Endothelial cell of umbilical vein (primary cell): ENCODE measurements at regions not wholly inside any gene's neighbourhood (a gene's known extent, or its start where the extent isn't known, plus 50 kb on each side); places are given as distances from the start of the nearest gene placed in this dataset.

Experiments
- CTCF ChIP-seq, 2 donors: IDR thresholded peaks; 1 replicate in 1 of 2; 2 replicates in 1 of 2; pipeline ENCODE4 v1.5.1; 2011; ENCODE audit warnings: low read length in 2 of 2, mild to moderate bottlenecking in 2 of 2, moderate library complexity in 2 of 2, control low read depth in 1 of 2, inconsistent platforms in 1 of 2, low read depth in 1 of 2; ENCODE audit not compliant: insufficient read depth in 1 of 2; ENCODE audit errors: extremely low read depth in 1 of 2
- EZH2 ChIP-seq: IDR thresholded peaks from 2 replicates; pipeline ENCODE4 v1.6.1; 2012; ENCODE audit warnings: borderline replicate concordance, low read depth, mild to moderate bottlenecking, moderate library complexity, low read length, inconsistent platforms; ENCODE audit not compliant: severe bottlenecking
- FOS ChIP-seq: IDR thresholded peaks from 2 replicates; pipeline ENCODE4 v1.6.1; 2011; ENCODE audit warnings: mild to moderate bottlenecking, low read length, moderate library complexity, borderline replicate concordance; ENCODE audit not compliant: insufficient read depth
- GATA2 ChIP-seq: IDR thresholded peaks from 2 replicates; pipeline ENCODE4 v1.7.0; 2011; ENCODE audit warnings: low read depth, mild to moderate bottlenecking, moderate library complexity, mixed read lengths, low read length; ENCODE audit not compliant: insufficient read length, insufficient read depth
- JUN ChIP-seq: IDR thresholded peaks from 2 replicates; pipeline ENCODE4 v1.6.1; 2011; ENCODE audit warnings: borderline replicate concordance, low read depth; ENCODE audit not compliant: insufficient read length, insufficient read depth
- MAX ChIP-seq: IDR thresholded peaks from 2 replicates; pipeline ENCODE4 v1.6.1; 2011; ENCODE audit not compliant: insufficient read depth, insufficient read length
- POLR2A ChIP-seq: IDR thresholded peaks from 2 replicates; pipeline ENCODE4 v1.6.1; 2012; ENCODE audit warnings: low read depth, mild to moderate bottlenecking, control low read depth, low read length
- POLR2AphosphoS5 ChIP-seq: IDR thresholded peaks from 2 replicates; pipeline ENCODE4 v1.6.1; 2012; ENCODE audit warnings: low read depth, mild to moderate bottlenecking, control low read depth, low read length, moderate library complexity; ENCODE audit not compliant: insufficient read depth

- TF ChIP-seq JUN (no peak), CTCF (IDR thresholded peaks at IDR 0.05; ENCODE audit: extremely low read depth in 1 of 2, insufficient read depth in 1 of 2, low read depth in 1 of 2, low read length in 2 of 2) (no peak), MAX (no peak), FOS (no peak), POLR2A (no peak), EZH2 (no peak), GATA2 (no peak), POLR2AphosphoS5 (no peak)
Observed at GRCh38 chr2:39615675-39616074, 50.0 kb upstream of the TMEM178A start.
